ENCODE measurements at regions not wholly inside any gene's neighbourhood (a gene's known extent, or its start where the extent isn't known, plus 50 kb on each side); places are given as distances from the start of the nearest gene placed in this dataset.

DNA sequence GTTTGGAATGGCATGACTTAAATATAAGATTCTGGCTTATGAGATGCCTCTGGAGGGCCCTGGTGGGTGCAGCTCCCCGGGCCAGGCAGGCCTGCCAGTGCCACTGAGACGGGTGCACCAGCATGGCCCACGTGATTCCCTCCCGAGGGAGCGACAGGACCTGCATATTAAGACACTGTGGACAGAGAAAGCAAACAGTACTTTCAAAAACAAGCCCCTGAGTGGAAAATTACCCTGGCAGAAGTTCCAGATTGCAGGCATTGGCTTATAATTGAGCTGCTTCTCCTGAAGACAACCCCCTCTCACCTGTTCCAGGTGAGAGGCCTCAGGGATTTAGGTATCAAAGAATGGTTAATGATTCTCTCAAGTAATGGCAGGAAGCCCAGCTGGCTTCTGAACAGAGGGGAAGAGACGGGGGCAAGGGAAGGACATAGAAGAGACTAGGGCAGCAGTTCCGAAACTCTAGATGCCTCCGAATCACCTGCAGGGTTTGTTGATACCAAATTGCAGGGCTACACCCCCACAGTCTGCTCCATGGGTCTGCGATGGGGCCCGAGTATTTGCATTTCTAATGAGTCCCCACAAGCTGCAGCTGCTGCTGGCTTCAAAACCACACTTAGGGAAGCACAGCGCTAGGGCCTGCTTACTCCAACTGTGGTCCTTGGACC lies 66.0 kb upstream of the DOCK1 start:
- ChIA-PET POLR2A (no interaction called here), CTCF (no interaction called here)
- Histone ChIP-seq H3K27ac (ENCODE audit: low read length) (no peak overlapping the region), H3K9me3 (ENCODE audit: control insufficient read depth, insufficient read depth, low read depth, low read length) (no peaks in the 10 kb centered on the region), H3K36me3 (ENCODE audit: control insufficient read depth, insufficient read depth, low read length) (no peaks in the 10 kb centered on the region), H3K27me3 (ENCODE audit: control insufficient read depth, insufficient read depth, low read length) (0 out of 2 replicates have a peak, but pooled peaks cover 3% of the 10 kb centered on the region), H3K4me1 (ENCODE audit: control insufficient read depth, insufficient read depth, low read length) (no peaks in the 10 kb centered on the region), H3K4me3 (ENCODE audit: low read depth in 2 of 2, low read length in 2 of 2) (no peak overlapping the region)
- DNase-seq (ENCODE audit: low read depth, low spot score), result no peak
- in situ Hi-C loops (cut with HindIII; ENCODE audit: low pct_unique_long_range_greater_than_20kb, low sequenced_read_pairs), result no loop called here
- TF ChIP-seq, protein P1, sequence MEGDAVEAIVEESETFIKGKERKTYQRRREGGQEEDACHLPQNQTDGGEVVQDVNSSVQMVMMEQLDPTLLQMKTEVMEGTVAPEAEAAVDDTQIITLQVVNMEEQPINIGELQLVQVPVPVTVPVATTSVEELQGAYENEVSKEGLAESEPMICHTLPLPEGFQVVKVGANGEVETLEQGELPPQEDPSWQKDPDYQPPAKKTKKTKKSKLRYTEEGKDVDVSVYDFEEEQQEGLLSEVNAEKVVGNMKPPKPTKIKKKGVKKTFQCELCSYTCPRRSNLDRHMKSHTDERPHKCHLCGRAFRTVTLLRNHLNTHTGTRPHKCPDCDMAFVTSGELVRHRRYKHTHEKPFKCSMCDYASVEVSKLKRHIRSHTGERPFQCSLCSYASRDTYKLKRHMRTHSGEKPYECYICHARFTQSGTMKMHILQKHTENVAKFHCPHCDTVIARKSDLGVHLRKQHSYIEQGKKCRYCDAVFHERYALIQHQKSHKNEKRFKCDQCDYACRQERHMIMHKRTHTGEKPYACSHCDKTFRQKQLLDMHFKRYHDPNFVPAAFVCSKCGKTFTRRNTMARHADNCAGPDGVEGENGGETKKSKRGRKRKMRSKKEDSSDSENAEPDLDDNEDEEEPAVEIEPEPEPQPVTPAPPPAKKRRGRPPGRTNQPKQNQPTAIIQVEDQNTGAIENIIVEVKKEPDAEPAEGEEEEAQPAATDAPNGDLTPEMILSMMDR (IDR thresholded peaks at IDR 0.05), result no peak
- TF ChIP-seq, protein P2, sequence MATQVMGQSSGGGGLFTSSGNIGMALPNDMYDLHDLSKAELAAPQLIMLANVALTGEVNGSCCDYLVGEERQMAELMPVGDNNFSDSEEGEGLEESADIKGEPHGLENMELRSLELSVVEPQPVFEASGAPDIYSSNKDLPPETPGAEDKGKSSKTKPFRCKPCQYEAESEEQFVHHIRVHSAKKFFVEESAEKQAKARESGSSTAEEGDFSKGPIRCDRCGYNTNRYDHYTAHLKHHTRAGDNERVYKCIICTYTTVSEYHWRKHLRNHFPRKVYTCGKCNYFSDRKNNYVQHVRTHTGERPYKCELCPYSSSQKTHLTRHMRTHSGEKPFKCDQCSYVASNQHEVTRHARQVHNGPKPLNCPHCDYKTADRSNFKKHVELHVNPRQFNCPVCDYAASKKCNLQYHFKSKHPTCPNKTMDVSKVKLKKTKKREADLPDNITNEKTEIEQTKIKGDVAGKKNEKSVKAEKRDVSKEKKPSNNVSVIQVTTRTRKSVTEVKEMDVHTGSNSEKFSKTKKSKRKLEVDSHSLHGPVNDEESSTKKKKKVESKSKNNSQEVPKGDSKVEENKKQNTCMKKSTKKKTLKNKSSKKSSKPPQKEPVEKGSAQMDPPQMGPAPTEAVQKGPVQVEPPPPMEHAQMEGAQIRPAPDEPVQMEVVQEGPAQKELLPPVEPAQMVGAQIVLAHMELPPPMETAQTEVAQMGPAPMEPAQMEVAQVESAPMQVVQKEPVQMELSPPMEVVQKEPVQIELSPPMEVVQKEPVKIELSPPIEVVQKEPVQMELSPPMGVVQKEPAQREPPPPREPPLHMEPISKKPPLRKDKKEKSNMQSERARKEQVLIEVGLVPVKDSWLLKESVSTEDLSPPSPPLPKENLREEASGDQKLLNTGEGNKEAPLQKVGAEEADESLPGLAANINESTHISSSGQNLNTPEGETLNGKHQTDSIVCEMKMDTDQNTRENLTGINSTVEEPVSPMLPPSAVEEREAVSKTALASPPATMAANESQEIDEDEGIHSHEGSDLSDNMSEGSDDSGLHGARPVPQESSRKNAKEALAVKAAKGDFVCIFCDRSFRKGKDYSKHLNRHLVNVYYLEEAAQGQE (IDR thresholded peaks at IDR 0.05; ENCODE audit: insufficient read depth in 1 of 2, low read depth in 2 of 2, low read length in 1 of 2), result no peak
- no peak for TF ChIP-seq TCF7L2 (IDR thresholded peaks at IDR 0.05; ENCODE audit: low read depth, low read length)
- TF ChIP-seq SIN3A (IDR thresholded peaks at IDR 0.05; ENCODE audit: borderline replicate concordance, insufficient read depth, low read depth, low read length), result no peak
- no peak for TF ChIP-seq POLR2AphosphoS5 (IDR thresholded peaks at IDR 0.05; ENCODE audit: low read depth, low read length)
- no peak for ATAC-seq
- intact Hi-C loops (cut with micrococcal nuclease; ENCODE audit: unreplicated experiment), result no loop called here
- no TSS peak for BruUV-seq (replicated peaks)

DNA sequence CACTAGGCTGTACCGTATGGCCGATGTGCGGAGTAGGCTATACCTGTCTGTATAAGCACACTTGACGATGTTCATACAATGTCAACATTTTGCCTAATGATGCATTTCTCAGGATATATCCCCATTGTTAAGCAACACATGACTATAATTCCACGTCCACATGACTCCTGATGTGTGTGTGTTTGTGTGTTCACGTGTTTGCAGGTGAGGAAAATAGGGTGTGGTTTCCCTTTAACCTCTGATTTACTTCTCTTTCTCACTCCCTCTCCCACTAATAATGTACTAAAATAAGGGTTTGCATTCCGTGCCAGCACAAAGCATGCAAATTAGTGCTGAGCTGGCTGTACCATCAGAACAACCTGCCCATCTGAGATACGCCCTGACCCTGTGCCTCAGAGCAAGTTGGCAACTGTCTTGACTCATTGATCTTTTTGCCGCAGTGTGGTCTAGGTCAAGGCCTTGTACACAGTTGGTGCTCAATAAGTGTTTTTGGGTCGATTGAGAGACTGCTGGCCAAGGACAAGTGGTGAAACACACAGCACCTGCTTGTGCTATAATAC lies 64.6 kb upstream of the DOCK1 start:
- no peaks in the 10 kb centered on the region for H3K36me3 ChIP-seq (ENCODE audit: control insufficient read depth, insufficient read depth, low read length)
- no peaks in the 10 kb centered on the region for H3K9me3 ChIP-seq (ENCODE audit: control insufficient read depth, insufficient read depth, low read depth, low read length)
- TF ChIP-seq POLR2AphosphoS5 (IDR thresholded peaks at IDR 0.05; ENCODE audit: low read depth, low read length) (no peak), TCF7L2 (IDR thresholded peaks at IDR 0.05; ENCODE audit: low read depth, low read length) (no peak), SIN3A (IDR thresholded peaks at IDR 0.05; ENCODE audit: borderline replicate concordance, insufficient read depth, low read depth, low read length) (no peak)
- TF ChIP-seq, protein P1 (IDR thresholded peaks at IDR 0.05), result no peak
- TF ChIP-seq, protein P2 (IDR thresholded peaks at IDR 0.05; ENCODE audit: insufficient read depth in 1 of 2, low read depth in 2 of 2, low read length in 1 of 2), result no peak
- in situ Hi-C loops (cut with HindIII; ENCODE audit: low pct_unique_long_range_greater_than_20kb, low sequenced_read_pairs), result no loop called here
- DNase-seq (ENCODE audit: low read depth, low spot score), result no peak
- H3K4me3 ChIP-seq (ENCODE audit: low read depth in 2 of 2, low read length in 2 of 2), result no peak overlapping the region
- ATAC-seq, result no peak
- H3K27ac ChIP-seq (ENCODE audit: low read length), result no peak overlapping the region
- no peaks in the 10 kb centered on the region for H3K4me1 ChIP-seq (ENCODE audit: control insufficient read depth, insufficient read depth, low read length)
- ChIA-PET CTCF (no interaction called here), POLR2A (no interaction called here)
- intact Hi-C loops (cut with micrococcal nuclease; ENCODE audit: unreplicated experiment), result no loop called here
- H3K27me3 ChIP-seq (ENCODE audit: control insufficient read depth, insufficient read depth, low read length), result no peaks in the 10 kb centered on the region
- BruUV-seq (replicated peaks), result no TSS peak

Data from Panc1 (cell line).